Progenitor cell of endocrine pancreas (in vitro differentiated cells): ENCODE measurements at regions not wholly inside any gene's neighbourhood (a gene's known extent, or its start where the extent isn't known, plus 50 kb on each side); places are given as distances from the start of the nearest gene placed in this dataset.

Source experiments
- DNase-seq: peaks from one replicate; pipeline ENCODE4 v3.0.0; 2021; ENCODE audit warnings: low spot score; ENCODE audit not compliant: unreplicated experiment
- H3K27ac Mint-ChIP-seq: 2 replicates; pipeline ENCODE4 v1.8.0; 2021; ENCODE audit warnings: mild to moderate bottlenecking, moderate library complexity, mixed read lengths
- H3K27me3 Mint-ChIP-seq: 2 replicates; pipeline ENCODE4 v1.8.0; 2021; ENCODE audit warnings: mixed read lengths
- H3K36me3 Mint-ChIP-seq: 2 replicates; pipeline ENCODE4 v1.8.0; 2022; ENCODE audit warnings: mixed read lengths; ENCODE audit not compliant: insufficient read depth
- H3K4me1 Mint-ChIP-seq: 2 replicates; pipeline ENCODE4 v1.8.0; 2021; ENCODE audit warnings: low read depth, mixed read lengths
- H3K4me3 Mint-ChIP-seq: 2 replicates; pipeline ENCODE4 v1.8.0; 2021; ENCODE audit warnings: low read depth, mild to moderate bottlenecking, moderate library complexity, mixed read lengths
- H3K9me3 Mint-ChIP-seq: 2 replicates; pipeline ENCODE4 v1.8.0; 2021; ENCODE audit warnings: low read depth, mixed read lengths
- CTCF ChIP-seq: fragments of 200-600 bp; sonication (generic); IDR thresholded peaks from one replicate; pipeline ENCODE4 v1.5.0; 2021; ENCODE audit warnings: antibody characterized with exemption, mild to moderate bottlenecking; ENCODE audit not compliant: unreplicated experiment

- Mint-ChIP-seq H3K27ac (no peak overlapping the region), H3K36me3 (no peaks in the 10 kb centered on the region), H3K27me3 (peaks cover 15% of the 10 kb centered on the region), H3K9me3 (no peaks in the 10 kb centered on the region), H3K4me1 (peaks cover 8% of the 10 kb centered on the region), H3K4me3 (no peak overlapping the region)
- no peak for TF ChIP-seq CTCF
- DNase-seq: no peak
These were observed 436.7 kb downstream of the MEI4 start for GRCh38 chr6:78089531-78089930.

- no peak for DNase-seq
- no peak for TF ChIP-seq CTCF
- no peaks in the 10 kb centered on the region for H3K9me3 Mint-ChIP-seq
- H3K4me3 Mint-ChIP-seq: no peak overlapping the region
- no peak overlapping the region for H3K27ac Mint-ChIP-seq
- H3K4me1 Mint-ChIP-seq: peaks cover 8% of the 10 kb centered on the region
- H3K36me3 Mint-ChIP-seq: no peaks in the 10 kb centered on the region
- H3K27me3 Mint-ChIP-seq: peaks cover 12% of the 10 kb centered on the region
These were observed 441.1 kb downstream of the MEI4 start for GRCh38 chr6:78093906-78094305.

GRCh38 chr6:78101387-78101786 is 448.5 kb downstream of the MEI4 start:
- no peaks in the 10 kb centered on the region for H3K4me1 Mint-ChIP-seq
- DNase-seq: no peak
- H3K9me3 Mint-ChIP-seq: no peaks in the 10 kb centered on the region
- no peak overlapping the region for H3K27ac Mint-ChIP-seq
- TF ChIP-seq CTCF: no peak
- H3K36me3 Mint-ChIP-seq: no peaks in the 10 kb centered on the region
- H3K27me3 Mint-ChIP-seq: no peaks in the 10 kb centered on the region
- H3K4me3 Mint-ChIP-seq: no peak overlapping the region

- Mint-ChIP-seq H3K36me3 (no peaks in the 10 kb centered on the region), H3K4me1 (no peaks in the 10 kb centered on the region), H3K27me3 (no peaks in the 10 kb centered on the region), H3K4me3 (no peak overlapping the region), H3K9me3 (peaks cover 25% of the 10 kb centered on the region), H3K27ac (no peak overlapping the region)
- DNase-seq: no peak
- TF ChIP-seq CTCF: no peak
These were observed 457.8 kb downstream of the MEI4 start for GRCh38 chr6:78110641-78111040.

- TF ChIP-seq CTCF: no peak
- no peaks in the 10 kb centered on the region for H3K27me3 Mint-ChIP-seq
- H3K4me1 Mint-ChIP-seq: no peaks in the 10 kb centered on the region
- DNase-seq: no peak
- no peak overlapping the region for H3K27ac Mint-ChIP-seq
- H3K9me3 Mint-ChIP-seq: peaks cover 15% of the 10 kb centered on the region
- H3K36me3 Mint-ChIP-seq: peaks cover 2% of the 10 kb centered on the region
- H3K4me3 Mint-ChIP-seq: no peak overlapping the region
These were observed 465.1 kb downstream of the MEI4 start for GRCh38 chr6:78117966-78118365.
